KBM-7 (cell line): ENCODE measurements at regions not wholly inside any gene's neighbourhood (a gene's known extent, or its start where the extent isn't known, plus 50 kb on each side); places are given as distances from the start of the nearest gene placed in this dataset.
"Not testable (repeated sequence)": the region's sequence is repeated elsewhere in the genome, so short reads cannot be mapped to it uniquely, and the experiment has no call there.

Experiments used
- DNase-seq: peaks from one replicate; pipeline ENCODE4 v3.0.0-alpha.2; 2015
- in situ Hi-C: fragments of 300-500 bp; cut with MboI; formaldehyde crosslinking; loops from 2 replicates; pipeline ENCODE4 v1.14.3; 2020; ENCODE audit warnings: low sequenced_read_pairs, low pct_unique_long_range_greater_than_20kb, mixed read lengths

GRCh38 chr1:166703141-166703540 is 136.1 kb upstream of the POGK start:
- in situ Hi-C loops = no loop called here
- DNase-seq = no peak

GRCh38 chr1:166703726-166704462 is 135.4 kb upstream of the POGK start:
- peak; percentile 58 for DNase-seq
- in situ Hi-C loops = no loop called here

GRCh38 chr1:166705376-166706289 is 133.6 kb upstream of the POGK start:
- in situ Hi-C loops = no loop called here
- peak; percentile 23 for DNase-seq

GRCh38 chr1:166716620-166717019 is 122.7 kb upstream of the POGK start:
- in situ Hi-C loops = no loop called here
- no peak for DNase-seq

GRCh38 chr1:166721145-166721544 is 118.1 kb upstream of the POGK start:
- peak; percentile 23 for DNase-seq
- in situ Hi-C loops = no loop called here

GRCh38 chr1:166730299-166730888 is 108.9 kb upstream of the POGK start:
- DNase-seq = peak; percentile 31
- in situ Hi-C loops = no loop called here

- no peak for DNase-seq
- in situ Hi-C loops = no loop called here
Observed at GRCh38 chr1:166738140-166738539, 101.1 kb upstream of the POGK start.

GRCh38 chr1:166738873-166739272 is 100.4 kb upstream of the POGK start:
- DNase-seq = peak; percentile 1
- in situ Hi-C loops = no loop called here

GRCh38 chr1:166740668-166741276 is 98.5 kb upstream of the POGK start:
- in situ Hi-C loops = no loop called here
- peak; percentile 28 for DNase-seq

- DNase-seq = no peak
- in situ Hi-C loops = no loop called here
Observed at GRCh38 chr1:166763318-166763717, 76.0 kb upstream of the POGK start.

GRCh38 chr1:166766942-166767341 is 72.3 kb upstream of the POGK start:
- no peak for DNase-seq
- in situ Hi-C loops = no loop called here

GRCh38 chr1:166784646-166785045 is 54.6 kb upstream of the POGK start:
- DNase-seq, in situ Hi-C loops: not testable (repeated sequence)

GRCh38 chr1:166785987-166786386 is 53.3 kb upstream of the POGK start:
- in situ Hi-C loops = no loop called here
- DNase-seq = no peak

GRCh38 chr1:166789286-166789685 is 50.0 kb upstream of the POGK start:
- in situ Hi-C loops = no loop called here

More at GRCh38 chr1:166789286-166789685, 50.0 kb upstream of the POGK start:
- no peak for DNase-seq
